ENCODE measurements at regions not wholly inside any gene's neighbourhood (a gene's known extent, or its start where the extent isn't known, plus 50 kb on each side); places are given as distances from the start of the nearest gene placed in this dataset.

DNA sequence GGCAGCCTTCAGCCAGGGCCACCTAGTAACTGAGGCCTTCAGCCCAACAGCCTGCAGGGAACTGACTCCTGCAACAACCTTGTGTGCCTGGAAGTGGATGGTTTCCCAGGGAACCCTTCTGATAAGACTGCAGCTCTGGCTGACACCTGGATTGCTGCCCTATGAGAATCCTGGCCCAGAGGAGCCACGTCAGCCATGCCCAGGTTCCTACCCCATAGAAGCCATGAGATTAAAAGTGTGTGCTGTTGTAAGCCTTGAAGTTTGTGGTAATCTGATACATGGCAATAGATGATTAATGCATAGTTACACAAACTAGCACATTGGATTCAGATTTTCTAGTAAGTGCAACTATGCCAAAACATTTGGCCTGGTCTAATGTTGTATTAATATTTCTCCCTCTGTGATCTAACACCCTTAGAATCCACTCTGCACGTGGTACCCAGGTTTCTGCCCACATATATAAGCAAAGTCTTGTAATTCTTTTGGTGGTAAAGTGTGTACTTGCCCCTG lies 64.8 kb upstream of the BEGAIN start:
- Histone ChIP-seq H3K4me1 (ENCODE audit: control insufficient read depth, insufficient read depth, low read length) (peaks cover 3% of the 10 kb centered on the region), H3K27me3 (ENCODE audit: control insufficient read depth, insufficient read depth, low read length) (peaks cover 48% of the 10 kb centered on the region), H3K36me3 (ENCODE audit: insufficient read depth, low read length) (no peaks in the 10 kb centered on the region), H3K4me3 (ENCODE audit: low read length) (no peak overlapping the region), H3K9ac (ENCODE audit: low read depth, low read length) (no peak overlapping the region), H3K9me3 (replicated peaks; ENCODE audit: low read length) (no peaks in the 10 kb centered on the region), H3K4me2 (ENCODE audit: low read length) (no peak overlapping the region)

DNA sequence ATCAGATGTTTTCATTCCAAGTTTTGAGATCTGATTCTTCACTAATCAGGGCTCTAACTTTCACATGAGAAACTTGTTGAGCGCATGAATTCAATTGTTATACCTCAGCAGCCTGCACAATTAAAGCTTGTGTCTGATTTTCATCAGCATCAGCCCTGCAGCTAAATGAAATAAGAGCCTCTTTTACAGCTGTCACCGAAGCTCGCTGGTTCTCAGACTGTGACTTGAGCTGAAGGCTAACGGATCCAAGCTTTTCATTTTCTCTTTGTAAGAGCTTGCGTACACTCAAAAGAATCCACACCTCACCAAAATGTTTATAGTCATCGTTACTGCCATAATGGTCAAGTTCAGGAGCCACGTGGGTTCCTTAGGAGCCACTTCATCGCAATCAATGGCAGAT lies 65.5 kb upstream of the BEGAIN start:
- Histone ChIP-seq H3K27me3 (ENCODE audit: control insufficient read depth, insufficient read depth, low read length) (peaks cover 53% of the 10 kb centered on the region), H3K9ac (ENCODE audit: low read depth, low read length) (no peak overlapping the region), H3K4me3 (ENCODE audit: low read length) (no peak overlapping the region), H3K36me3 (ENCODE audit: insufficient read depth, low read length) (no peaks in the 10 kb centered on the region), H3K4me1 (ENCODE audit: control insufficient read depth, insufficient read depth, low read length) (peaks cover 3% of the 10 kb centered on the region), H3K4me2 (ENCODE audit: low read length) (no peak overlapping the region), H3K9me3 (replicated peaks; ENCODE audit: low read length) (no peaks in the 10 kb centered on the region)

DNA sequence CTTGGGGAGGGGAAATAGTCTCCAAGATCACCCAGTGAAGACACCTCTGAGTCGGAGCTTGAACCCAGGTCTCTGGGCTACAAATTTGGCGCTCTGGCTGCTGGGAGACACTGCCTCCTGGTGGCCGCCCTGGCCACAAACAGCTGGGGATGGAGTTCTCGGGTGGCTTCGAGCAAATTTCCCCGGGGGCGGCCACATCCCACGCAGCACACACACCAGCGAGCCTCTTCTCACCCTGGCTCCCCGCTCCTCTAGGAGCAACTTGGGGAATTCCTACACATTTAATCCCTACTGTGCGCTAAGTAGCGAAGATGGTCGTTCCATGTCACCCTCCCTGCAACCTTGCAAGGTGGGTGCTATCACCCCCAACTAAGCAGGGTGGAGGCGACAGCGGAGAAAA lies 66.2 kb upstream of the BEGAIN start:
- Histone ChIP-seq H3K36me3 (ENCODE audit: insufficient read depth, low read length) (no peaks in the 10 kb centered on the region), H3K9me3 (replicated peaks; ENCODE audit: low read length) (no peaks in the 10 kb centered on the region), H3K27me3 (ENCODE audit: control insufficient read depth, insufficient read depth, low read length) (peaks cover 57% of the 10 kb centered on the region), H3K4me1 (ENCODE audit: control insufficient read depth, insufficient read depth, low read length) (peaks cover 3% of the 10 kb centered on the region), H3K4me3 (ENCODE audit: low read length) (no peak overlapping the region), H3K9ac (ENCODE audit: low read depth, low read length) (no peak overlapping the region), H3K4me2 (ENCODE audit: low read length) (no peak overlapping the region)

DNA sequence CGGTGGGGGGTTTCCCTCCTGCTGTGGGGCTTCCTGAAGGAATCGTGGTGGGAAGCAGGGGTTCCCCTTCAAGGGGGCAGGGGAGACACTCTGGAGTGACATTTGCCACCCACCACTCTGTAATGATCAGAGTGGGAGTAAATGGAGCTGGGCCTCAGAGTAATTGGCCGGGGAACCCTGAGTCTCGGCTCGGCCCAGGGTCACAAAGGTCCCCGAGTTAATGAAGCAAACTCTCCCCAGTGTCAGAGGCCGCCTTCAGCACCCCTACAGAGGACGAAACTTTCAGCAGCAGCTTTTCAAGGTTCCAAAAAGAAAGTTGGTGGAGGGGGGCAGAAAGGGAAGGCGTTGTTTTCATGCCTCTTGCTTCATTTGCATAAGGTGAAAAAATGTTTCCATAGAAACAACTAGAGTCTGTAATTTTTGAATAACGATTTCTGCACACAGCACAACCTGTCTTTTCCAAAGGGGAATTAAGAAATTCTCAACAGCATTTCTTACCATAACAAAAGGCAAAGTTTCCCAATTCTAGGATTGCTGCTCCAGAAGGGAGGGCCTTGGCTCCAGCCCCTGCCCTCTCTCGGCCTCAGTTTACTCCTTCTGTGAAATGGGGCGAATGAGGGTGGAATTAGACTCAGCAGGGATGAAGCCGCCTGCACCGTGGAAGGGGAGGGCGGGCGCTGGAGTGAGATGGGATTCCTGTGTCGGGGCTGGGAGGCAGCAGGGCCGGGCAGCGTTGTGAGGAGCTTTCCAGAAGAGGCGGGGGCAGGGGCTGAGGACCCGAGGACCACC lies 67.0 kb upstream of the BEGAIN start:
- Histone ChIP-seq H3K4me1 (ENCODE audit: control insufficient read depth, insufficient read depth, low read length) (no peaks in the 10 kb centered on the region), H3K36me3 (ENCODE audit: insufficient read depth, low read length) (no peaks in the 10 kb centered on the region), H3K4me3 (ENCODE audit: low read length) (no peak overlapping the region), H3K4me2 (ENCODE audit: low read length) (no peak overlapping the region), H3K9me3 (replicated peaks; ENCODE audit: low read length) (no peaks in the 10 kb centered on the region), H3K9ac (ENCODE audit: low read depth, low read length) (no peak overlapping the region), H3K27me3 (ENCODE audit: control insufficient read depth, insufficient read depth, low read length) (peaks cover 60% of the 10 kb centered on the region)

DNA sequence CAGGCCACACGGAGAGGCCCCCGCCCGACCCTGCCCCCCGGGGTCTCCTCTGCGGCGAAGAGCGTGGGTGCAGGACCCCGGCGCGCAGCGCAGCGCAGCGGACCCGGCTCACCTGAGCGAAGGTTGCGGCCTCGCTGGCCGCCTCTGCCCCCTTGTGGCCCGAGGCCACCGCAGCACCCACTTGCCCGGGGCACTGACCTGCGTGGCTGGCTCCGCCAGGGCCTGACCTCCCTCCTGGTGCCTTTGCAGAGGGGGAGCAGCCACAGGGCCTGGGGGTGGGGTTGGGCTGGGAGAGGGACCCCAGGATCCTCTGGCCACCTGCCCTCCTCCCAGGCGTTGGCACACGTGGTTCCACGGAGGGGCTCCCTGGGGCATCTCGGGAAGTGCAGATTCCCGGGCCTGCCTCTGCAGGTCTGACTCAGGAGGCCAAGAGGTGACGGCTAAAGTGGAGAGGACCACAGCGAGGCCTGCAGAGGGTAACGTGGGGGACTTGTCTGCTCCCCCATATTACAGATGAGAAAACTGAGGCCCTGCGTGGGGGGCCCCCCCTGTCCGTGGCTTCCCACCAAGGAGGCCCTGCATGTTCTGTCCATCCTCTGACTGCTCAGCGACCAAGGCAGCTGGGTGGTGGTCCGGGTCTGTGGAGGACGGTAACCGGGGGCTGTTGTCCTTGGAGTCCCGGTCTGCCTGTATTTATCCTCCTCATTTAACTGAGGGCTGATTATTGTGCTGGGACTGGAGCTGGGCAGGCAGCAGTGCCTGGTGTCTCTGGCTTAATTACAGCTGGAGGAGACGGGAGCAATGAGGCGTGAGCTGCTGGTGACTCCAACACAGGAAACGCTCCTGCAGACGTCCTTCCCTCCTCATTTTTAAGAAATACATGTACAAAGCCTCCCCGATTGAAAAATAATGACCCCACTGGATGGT lies 67.9 kb upstream of the BEGAIN start:
- no peaks in the 10 kb centered on the region for H3K9me3 ChIP-seq (replicated peaks; ENCODE audit: low read length)
- no peak overlapping the region for H3K4me3 ChIP-seq (ENCODE audit: low read length)
- H3K27me3 ChIP-seq (ENCODE audit: control insufficient read depth, insufficient read depth, low read length), result peaks cover 60% of the 10 kb centered on the region
- H3K4me1 ChIP-seq (ENCODE audit: control insufficient read depth, insufficient read depth, low read length), result no peaks in the 10 kb centered on the region
- no peaks in the 10 kb centered on the region for H3K36me3 ChIP-seq (ENCODE audit: insufficient read depth, low read length)
- no peak overlapping the region for H3K9ac ChIP-seq (ENCODE audit: low read depth, low read length)
- H3K4me2 ChIP-seq (ENCODE audit: low read length), result no peak overlapping the region

DNA sequence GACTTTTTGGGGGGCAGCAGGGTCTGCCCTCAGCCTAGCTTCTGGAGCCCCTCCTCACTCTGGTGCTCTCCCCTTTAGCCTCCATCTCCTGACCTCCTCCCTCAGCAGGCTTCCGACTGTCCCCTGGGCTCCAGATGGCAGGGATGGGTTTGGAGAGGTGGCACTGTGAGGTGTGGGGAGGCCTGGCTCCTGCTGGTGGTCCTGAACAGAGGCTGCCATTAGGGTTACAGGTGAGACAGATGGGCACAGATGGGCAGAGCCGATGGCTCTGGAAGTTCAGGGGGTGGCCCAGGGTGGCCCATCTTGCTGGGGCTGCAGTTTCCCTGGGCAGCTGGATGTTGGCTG lies 68.5 kb upstream of the BEGAIN start:
- H3K4me1 ChIP-seq (ENCODE audit: control insufficient read depth, insufficient read depth, low read length), result no peaks in the 10 kb centered on the region
- H3K36me3 ChIP-seq (ENCODE audit: insufficient read depth, low read length), result no peaks in the 10 kb centered on the region
- H3K4me3 ChIP-seq (ENCODE audit: low read length), result no peak overlapping the region
- no peak overlapping the region for H3K4me2 ChIP-seq (ENCODE audit: low read length)
- H3K9ac ChIP-seq (ENCODE audit: low read depth, low read length), result no peak overlapping the region
- H3K27me3 ChIP-seq (ENCODE audit: control insufficient read depth, insufficient read depth, low read length), result peaks cover 54% of the 10 kb centered on the region
- no peaks in the 10 kb centered on the region for H3K9me3 ChIP-seq (replicated peaks; ENCODE audit: low read length)

DNA sequence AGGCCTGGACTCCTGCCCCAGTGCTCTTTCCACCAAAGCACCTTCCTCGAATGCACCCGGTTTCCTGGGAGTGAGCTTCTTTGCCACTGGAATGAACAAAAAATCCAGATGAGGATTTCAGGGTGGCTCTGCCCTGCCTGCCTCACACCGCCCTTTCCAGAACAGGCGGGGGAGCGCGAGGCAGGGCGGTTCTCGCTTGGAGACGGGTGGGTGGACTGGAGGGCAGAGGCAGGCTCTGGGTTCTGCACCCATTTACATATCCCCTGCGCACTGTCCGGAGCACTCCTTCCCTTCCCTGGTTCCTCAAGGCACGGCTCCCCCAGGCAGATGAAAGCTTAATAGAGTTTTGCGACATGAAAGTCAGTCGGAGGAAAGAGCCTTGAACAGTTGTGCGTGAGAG lies 69.7 kb upstream of the DLK1 start:
- H3K4me2 ChIP-seq (ENCODE audit: low read length), result no peak overlapping the region
- H3K27me3 ChIP-seq (ENCODE audit: control insufficient read depth, insufficient read depth, low read length), result peaks cover 42% of the 10 kb centered on the region
- H3K9me3 ChIP-seq (replicated peaks; ENCODE audit: low read length), result no peaks in the 10 kb centered on the region
- H3K9ac ChIP-seq (ENCODE audit: low read depth, low read length), result no peak overlapping the region
- H3K36me3 ChIP-seq (ENCODE audit: insufficient read depth, low read length), result no peaks in the 10 kb centered on the region
- H3K4me3 ChIP-seq (ENCODE audit: low read length), result no peak overlapping the region
- no peaks in the 10 kb centered on the region for H3K4me1 ChIP-seq (ENCODE audit: control insufficient read depth, insufficient read depth, low read length)

DNA sequence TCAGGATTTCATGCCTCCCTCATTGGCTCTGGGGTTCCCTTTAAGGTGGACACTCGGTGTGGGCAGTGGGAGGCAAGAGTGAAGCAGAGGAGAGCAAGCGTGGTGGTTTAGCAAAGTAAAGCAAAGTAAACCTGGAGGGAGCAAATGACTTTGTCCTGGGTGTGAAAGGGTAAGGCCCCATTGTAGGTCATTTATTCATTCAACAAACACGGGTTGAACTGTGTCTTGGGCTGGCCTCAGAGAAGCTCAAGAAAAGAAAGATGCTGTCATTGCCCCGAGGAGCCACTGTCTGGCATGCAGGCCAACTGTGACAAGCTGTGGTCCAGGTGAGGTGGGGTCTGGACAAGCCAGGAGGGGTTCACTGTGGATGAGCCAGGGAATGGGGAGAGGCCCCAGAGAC lies 68.9 kb upstream of the DLK1 start:
- no peaks in the 10 kb centered on the region for H3K4me1 ChIP-seq (ENCODE audit: control insufficient read depth, insufficient read depth, low read length)
- H3K36me3 ChIP-seq (ENCODE audit: insufficient read depth, low read length), result no peaks in the 10 kb centered on the region
- no peaks in the 10 kb centered on the region for H3K9me3 ChIP-seq (replicated peaks; ENCODE audit: low read length)
- H3K4me2 ChIP-seq (ENCODE audit: low read length), result no peak overlapping the region
- H3K27me3 ChIP-seq (ENCODE audit: control insufficient read depth, insufficient read depth, low read length), result peaks cover 38% of the 10 kb centered on the region
- H3K4me3 ChIP-seq (ENCODE audit: low read length), result no peak overlapping the region
- H3K9ac ChIP-seq (ENCODE audit: low read depth, low read length), result no peak overlapping the region

DNA sequence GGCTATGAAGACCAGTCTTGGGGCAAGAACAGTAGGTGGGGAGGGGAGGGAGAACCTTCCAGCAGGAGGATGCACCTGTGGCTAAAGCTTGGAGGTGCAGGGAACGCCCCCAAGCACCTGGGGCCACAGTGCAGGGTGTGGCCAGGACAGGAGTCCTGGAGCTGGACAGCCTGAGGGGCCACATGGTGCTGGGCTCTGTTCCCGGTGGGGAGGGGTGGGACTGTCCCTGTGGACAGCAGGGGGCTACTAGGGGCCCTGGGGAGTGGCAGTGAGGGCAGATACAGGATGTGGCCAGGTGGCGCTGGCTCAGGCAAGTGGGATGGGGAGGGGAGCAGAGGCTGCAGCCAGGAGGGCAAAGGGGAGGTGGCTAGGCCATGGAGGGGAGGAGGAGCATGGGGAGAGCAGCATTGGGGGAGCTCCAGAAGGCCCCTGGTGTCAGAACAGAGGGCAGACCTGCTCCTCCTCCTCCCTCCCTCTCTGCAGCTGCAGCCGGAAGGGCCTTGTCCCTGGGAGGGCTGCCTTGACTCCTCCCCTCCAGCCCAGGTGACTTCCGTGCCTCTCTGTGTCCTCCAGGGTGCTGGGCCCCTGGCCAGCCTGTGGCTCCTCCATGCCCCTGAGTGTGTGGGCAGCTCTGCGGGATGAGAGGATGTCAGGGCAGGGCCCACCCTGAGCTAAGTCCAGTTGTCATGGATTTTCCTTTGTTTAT lies 68.4 kb upstream of the DLK1 start:
- Histone ChIP-seq H3K36me3 (ENCODE audit: insufficient read depth, low read length) (no peaks in the 10 kb centered on the region), H3K4me3 (ENCODE audit: low read length) (no peak overlapping the region), H3K4me2 (ENCODE audit: low read length) (no peak overlapping the region), H3K4me1 (ENCODE audit: control insufficient read depth, insufficient read depth, low read length) (no peaks in the 10 kb centered on the region), H3K9ac (ENCODE audit: low read depth, low read length) (no peak overlapping the region), H3K27me3 (ENCODE audit: control insufficient read depth, insufficient read depth, low read length) (peaks cover 32% of the 10 kb centered on the region), H3K9me3 (replicated peaks; ENCODE audit: low read length) (no peaks in the 10 kb centered on the region)

DNA sequence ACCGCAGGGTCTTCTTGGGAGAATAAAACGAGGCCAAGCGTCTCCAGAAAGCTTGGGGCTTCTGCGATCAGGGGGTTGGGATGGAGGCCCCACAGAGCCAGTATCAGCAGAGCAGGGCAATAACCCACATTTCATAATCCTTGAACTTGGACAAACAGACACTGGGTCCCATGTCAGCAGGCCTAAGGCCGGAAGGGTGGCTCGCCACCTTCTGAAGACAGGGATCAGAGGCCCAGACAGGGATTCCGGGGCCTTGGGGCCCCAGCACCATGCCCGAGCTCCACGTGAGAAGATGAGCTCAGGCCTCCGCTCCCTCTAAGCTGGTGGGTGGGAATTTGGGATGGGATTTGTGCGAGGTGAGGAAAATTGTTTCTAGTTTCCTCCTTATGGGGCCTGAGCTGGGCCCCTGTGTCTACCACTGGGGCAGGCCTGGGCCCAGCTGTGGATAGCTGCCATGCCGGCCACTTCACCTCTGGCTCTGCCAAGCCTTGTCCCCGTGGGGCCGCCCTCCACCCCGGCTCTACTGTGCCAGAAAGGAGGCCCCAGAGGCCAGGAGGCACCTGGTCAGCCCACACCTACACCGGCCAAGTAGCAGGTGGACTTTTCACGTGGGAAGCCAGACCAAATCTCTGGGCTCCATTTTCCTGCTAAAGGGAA lies 67.2 kb upstream of the DLK1 start:
- H3K4me1 ChIP-seq (ENCODE audit: control insufficient read depth, insufficient read depth, low read length), result no peaks in the 10 kb centered on the region
- H3K27me3 ChIP-seq (ENCODE audit: control insufficient read depth, insufficient read depth, low read length), result peaks cover 24% of the 10 kb centered on the region
- no peaks in the 10 kb centered on the region for H3K9me3 ChIP-seq (replicated peaks; ENCODE audit: low read length)
- no peak overlapping the region for H3K4me3 ChIP-seq (ENCODE audit: low read length)
- H3K9ac ChIP-seq (ENCODE audit: low read depth, low read length), result no peak overlapping the region
- H3K4me2 ChIP-seq (ENCODE audit: low read length), result no peak overlapping the region
- no peaks in the 10 kb centered on the region for H3K36me3 ChIP-seq (ENCODE audit: insufficient read depth, low read length)

DNA sequence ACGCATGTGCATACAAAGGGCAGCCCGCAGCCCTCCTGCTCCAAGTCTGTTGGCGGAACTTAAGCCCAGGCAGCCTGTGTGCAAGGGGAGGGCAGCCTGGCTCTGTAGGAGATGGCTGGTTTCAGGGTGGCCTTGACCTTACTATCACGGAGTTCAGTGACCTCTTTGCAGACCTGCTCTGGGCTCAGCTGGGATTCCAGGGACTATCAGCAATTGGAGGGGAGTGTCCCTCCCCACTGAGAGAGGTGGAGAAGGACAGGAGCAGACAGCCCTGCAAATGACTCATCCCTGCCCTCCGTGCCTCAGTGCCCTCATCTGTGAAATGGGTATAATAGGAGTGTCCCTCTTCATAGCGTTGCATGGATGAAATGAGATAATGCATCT lies 66.2 kb upstream of the DLK1 start:
- Histone ChIP-seq H3K36me3 (ENCODE audit: insufficient read depth, low read length) (no peaks in the 10 kb centered on the region), H3K4me1 (ENCODE audit: control insufficient read depth, insufficient read depth, low read length) (peaks cover 9% of the 10 kb centered on the region), H3K4me2 (ENCODE audit: low read length) (no peak overlapping the region), H3K9me3 (replicated peaks; ENCODE audit: low read length) (no peaks in the 10 kb centered on the region), H3K9ac (ENCODE audit: low read depth, low read length) (no peak overlapping the region), H3K27me3 (ENCODE audit: control insufficient read depth, insufficient read depth, low read length) (peaks cover 24% of the 10 kb centered on the region), H3K4me3 (ENCODE audit: low read length) (no peak overlapping the region)
